ENCODE measurements at regions not wholly inside any gene's neighbourhood (a gene's known extent, or its start where the extent isn't known, plus 50 kb on each side); places are given as distances from the start of the nearest gene placed in this dataset.

- no peak for DNase-seq (ENCODE audit: low spot score)
- TF ChIP-seq CTCF (IDR thresholded peaks at IDR 0.05; ENCODE audit: borderline replicate concordance, control extremely low read depth, extremely low read depth, insufficient read depth, missing control alignments), result no peak
- in situ Hi-C loops (cut with MboI; ENCODE audit: low sequenced_read_pairs, unreplicated experiment), result no loop called here
Observed at GRCh38 chr5:3225201-3225960, 370.3 kb upstream of the IRX1 start.

DNA sequence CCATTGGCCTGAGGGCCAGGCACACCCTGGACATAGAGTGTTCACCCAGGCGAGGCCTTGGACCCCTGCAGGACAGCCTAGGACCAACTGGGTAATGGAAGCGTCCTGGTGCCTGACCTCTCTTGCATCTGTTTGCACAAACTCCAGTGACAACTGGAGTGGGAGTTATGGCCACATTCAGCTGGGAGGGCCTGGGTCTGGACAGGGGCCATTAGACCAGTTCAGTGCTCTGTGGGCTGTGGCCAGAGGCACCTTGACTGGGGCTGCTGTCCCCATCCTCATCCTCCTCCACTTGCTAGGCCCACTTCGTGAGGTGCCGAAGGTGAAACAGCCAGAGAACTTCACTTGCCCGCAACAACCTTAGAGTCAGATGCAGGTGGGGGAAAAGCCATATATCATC lies 372.7 kb upstream of the IRX1 start:
- in situ Hi-C loops (cut with MboI; ENCODE audit: low sequenced_read_pairs, unreplicated experiment), result no loop called here
- TF ChIP-seq CTCF (IDR thresholded peaks at IDR 0.05; ENCODE audit: borderline replicate concordance, control extremely low read depth, extremely low read depth, insufficient read depth, missing control alignments), result no peak
- no peak for DNase-seq (ENCODE audit: low spot score)

DNA sequence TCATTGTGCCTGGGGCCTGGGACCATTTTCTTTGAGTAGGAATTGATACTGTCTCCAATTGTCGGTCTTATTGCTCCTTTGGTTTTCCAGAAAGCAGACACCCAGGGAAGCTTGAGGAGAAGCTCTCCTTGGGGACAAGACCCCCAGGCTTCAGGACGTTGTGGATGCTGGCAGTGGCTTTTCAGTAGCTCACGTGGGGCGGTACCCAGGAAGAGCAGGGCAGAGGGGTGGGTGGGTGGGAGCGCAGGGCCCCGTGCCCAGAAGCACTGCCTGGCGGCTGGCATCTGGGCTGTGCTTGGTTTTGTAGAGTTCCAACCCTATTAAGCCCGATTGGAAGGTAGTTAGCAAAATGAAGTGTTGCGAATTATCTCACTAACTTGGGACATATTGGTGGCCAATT lies 374.2 kb upstream of the IRX1 start:
- TF ChIP-seq CTCF (IDR thresholded peaks at IDR 0.05; ENCODE audit: borderline replicate concordance, control extremely low read depth, extremely low read depth, insufficient read depth, missing control alignments), result no peak
- in situ Hi-C loops (cut with MboI; ENCODE audit: low sequenced_read_pairs, unreplicated experiment), result no loop called here
- no peak for DNase-seq (ENCODE audit: low spot score)

GRCh38 chr5:3220638-3221288 lies 374.9 kb upstream of the IRX1 start:
- in situ Hi-C loops (cut with MboI; ENCODE audit: low sequenced_read_pairs, unreplicated experiment), result no loop called here
- no peak for DNase-seq (ENCODE audit: low spot score)
- no peak for TF ChIP-seq CTCF (IDR thresholded peaks at IDR 0.05; ENCODE audit: borderline replicate concordance, control extremely low read depth, extremely low read depth, insufficient read depth, missing control alignments)

GRCh38 chr5:3220201-3220600 lies 375.4 kb upstream of the IRX1 start:
- no peak for DNase-seq (ENCODE audit: low spot score)
- in situ Hi-C loops (cut with MboI; ENCODE audit: low sequenced_read_pairs, unreplicated experiment), result no loop called here
- no peak for TF ChIP-seq CTCF (IDR thresholded peaks at IDR 0.05; ENCODE audit: borderline replicate concordance, control extremely low read depth, extremely low read depth, insufficient read depth, missing control alignments)

DNA sequence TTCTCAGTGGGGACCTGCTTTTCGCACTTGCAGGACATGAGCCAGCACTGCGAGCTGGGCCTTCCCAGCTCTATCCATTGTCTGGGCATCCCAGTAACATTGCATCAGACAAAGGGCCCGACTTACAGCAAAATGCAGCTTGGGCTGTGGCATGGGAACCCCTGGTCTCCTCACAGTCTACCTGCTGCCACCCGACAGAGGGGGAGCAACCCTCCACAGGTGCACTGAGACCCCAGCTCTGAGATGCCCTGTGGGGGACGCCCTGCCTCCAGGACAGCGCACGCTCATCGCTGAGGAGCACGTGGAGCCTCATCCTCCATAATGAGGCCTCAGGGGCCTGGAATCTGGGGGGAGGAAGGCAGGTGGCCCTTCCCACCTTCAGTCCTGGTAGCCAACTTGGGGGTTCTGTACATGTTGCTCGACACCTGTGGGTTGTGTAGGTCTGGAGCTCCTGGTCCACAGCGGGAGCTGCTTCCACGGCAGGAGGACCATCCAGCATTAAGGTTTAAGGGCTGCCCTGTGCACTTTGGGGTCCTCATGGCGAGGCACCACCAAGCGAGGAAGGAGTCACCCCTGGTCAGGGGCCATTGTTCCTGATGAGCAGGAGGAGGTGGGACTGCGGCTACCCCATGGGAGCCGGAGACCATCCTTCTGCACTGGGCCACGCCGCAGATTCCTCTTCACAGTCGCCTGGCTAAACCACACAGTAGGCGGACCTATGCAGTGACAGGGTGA lies 376.5 kb upstream of the IRX1 start:
- no peak for DNase-seq (ENCODE audit: low spot score)
- in situ Hi-C loops (cut with MboI; ENCODE audit: low sequenced_read_pairs, unreplicated experiment), result no loop called here
- no peak for TF ChIP-seq CTCF (IDR thresholded peaks at IDR 0.05; ENCODE audit: borderline replicate concordance, control extremely low read depth, extremely low read depth, insufficient read depth, missing control alignments)
